Fibroblast of lung (primary cell): ENCODE measurements at regions not wholly inside any gene's neighbourhood (a gene's known extent, or its start where the extent isn't known, plus 50 kb on each side); places are given as distances from the start of the nearest gene placed in this dataset.
A peak's percentile ranks its signal among the peaks of the same experiment; 100 is the strongest.

Experiments
- DNase-seq, 2 donors: peaks; one replicate each; pipeline versions ENCODE4 v3.0.0 to v3.0.0-alpha.2; 2010; ENCODE audit warnings: low read depth in 2 of 2
- H2AFZ ChIP-seq: 2 replicates; pipeline ENCODE4 v1.5.1; 2012; ENCODE audit warnings: low read length, control low read depth, inconsistent platforms
- H3K27ac ChIP-seq: 2 replicates; pipeline ENCODE4 v1.5.1; 2011; ENCODE audit warnings: low read length, control low read depth; ENCODE audit not compliant: insufficient read depth
- H3K27me3 ChIP-seq: 2 replicates; pipeline ENCODE4 v1.5.1; 2011; ENCODE audit warnings: mild to moderate bottlenecking, low read length; ENCODE audit not compliant: control insufficient read depth, insufficient read depth
- H3K36me3 ChIP-seq: 2 replicates; pipeline ENCODE4 v1.5.1; 2011; ENCODE audit warnings: low read length; ENCODE audit not compliant: control insufficient read depth, insufficient read depth
- H3K4me1 ChIP-seq: 2 replicates; pipeline ENCODE4 v1.5.1; 2011; ENCODE audit warnings: low read length; ENCODE audit not compliant: control insufficient read depth, insufficient read depth; ENCODE audit errors: extremely low read depth
- H3K4me2 ChIP-seq: 2 replicates; pipeline ENCODE4 v1.5.1; 2011; ENCODE audit warnings: low read length, control low read depth; ENCODE audit not compliant: insufficient read depth; ENCODE audit errors: extremely low read depth
- H3K4me3 ChIP-seq, 4 experiments: fragments of 200-600 bp in 1 of 4; sonication (generic) in 1 of 4; replicated peaks in 1 of 4; 2 replicates each; pipeline ENCODE4 v1.5.1; 2011 to 2016; ENCODE audit warnings: low read length in 4 of 4, low read depth in 3 of 4, mild to moderate bottlenecking in 3 of 4, control low read depth in 2 of 4, inconsistent platforms in 1 of 4, mixed read lengths in 1 of 4; ENCODE audit not compliant: insufficient read depth in 1 of 4; ENCODE audit errors: control extremely low read depth in 1 of 4
- H3K79me2 ChIP-seq: 2 replicates; pipeline ENCODE4 v1.5.1; 2012; ENCODE audit warnings: mild to moderate bottlenecking, low read length, inconsistent platforms; ENCODE audit not compliant: control insufficient read depth, insufficient read depth
- H3K9ac ChIP-seq: 2 replicates; pipeline ENCODE4 v1.5.1; 2011; ENCODE audit warnings: mild to moderate bottlenecking, low read length, control low read depth; ENCODE audit not compliant: insufficient read depth
- H3K9me3 ChIP-seq: 2 replicates; pipeline ENCODE4 v1.5.1; 2012; ENCODE audit warnings: low read depth, low read length; ENCODE audit not compliant: control insufficient read depth, insufficient read depth
- H4K20me1 ChIP-seq: 2 replicates; pipeline ENCODE4 v1.5.1; 2011; ENCODE audit warnings: low read length; ENCODE audit not compliant: control insufficient read depth, insufficient read depth; ENCODE audit errors: extremely low read depth
- CTCF ChIP-seq, 2 donors: IDR thresholded peaks in 1 of 2; conservative IDR thresholded peaks in 1 of 2; 1 replicate in 1 of 2; 2 replicates in 1 of 2; pipeline ENCODE4 v1.5.1; 2011 to 2012; ENCODE audit warnings: low read length in 2 of 2, control low read depth in 1 of 2, inconsistent platforms in 1 of 2, low read depth in 1 of 2, mild to moderate bottlenecking in 1 of 2
- EZH2 ChIP-seq: IDR thresholded peaks from 2 replicates; pipeline ENCODE4 v1.5.1; 2012; ENCODE audit warnings: low read length, control low read depth, mild to moderate bottlenecking; ENCODE audit errors: missing control alignments

DNA sequence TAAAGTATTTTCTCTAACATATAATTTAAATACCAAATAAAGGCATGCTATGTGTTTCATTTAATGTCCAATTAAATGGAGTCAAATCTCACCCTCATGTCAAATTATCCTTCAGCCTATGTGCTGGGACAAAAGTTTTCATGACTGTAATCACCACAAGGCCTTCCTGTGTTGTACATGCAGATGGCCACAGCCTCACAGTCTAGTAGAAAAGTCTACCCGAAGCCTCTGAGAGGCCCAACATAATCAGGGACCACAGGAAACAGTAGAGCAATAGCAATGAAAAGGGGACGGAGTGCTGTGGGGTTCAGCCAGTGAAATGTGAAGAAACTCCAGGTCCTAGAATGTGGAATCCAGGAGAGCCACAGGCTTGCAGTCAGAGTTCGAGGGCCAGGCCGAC lies 140.2 kb upstream of the KLF6 start:
- TF ChIP-seq CTCF (conservative IDR thresholded peaks at IDR 0.05 in 1 of 2, IDR thresholded peaks at IDR 0.05 in 1 of 2; ENCODE audit: low read depth in 1 of 2, low read length in 2 of 2) (no peak), EZH2 (no peak)
- no peaks in the 10 kb centered on the region for H3K79me2 ChIP-seq
- H3K27ac ChIP-seq: no peak overlapping the region
- H3K4me1 ChIP-seq: no peaks in the 10 kb centered on the region
- no peak for DNase-seq
- no peaks in the 10 kb centered on the region for H3K27me3 ChIP-seq
- no peaks in the 10 kb centered on the region for H3K9me3 ChIP-seq
- no peak overlapping the region for H3K4me3 ChIP-seq
- H3K4me2 ChIP-seq: no peak overlapping the region
- H3K36me3 ChIP-seq: no peaks in the 10 kb centered on the region
- H4K20me1 ChIP-seq: no peaks in the 10 kb centered on the region
- H3K9ac ChIP-seq: no peak overlapping the region
- H2AFZ ChIP-seq: no peak overlapping the region

GRCh38 chr10:3924344-3924743 lies 139.3 kb upstream of the KLF6 start:
- DNase-seq: peak; percentile 88 to 93
- Histone ChIP-seq H3K9ac (no peak overlapping the region), H3K4me2 (no peak overlapping the region), H3K4me3 (no peak overlapping the region), H3K4me1 (no peaks in the 10 kb centered on the region), H3K36me3 (no peaks in the 10 kb centered on the region), H3K27ac (peak overlapping the region; percentile 43), H3K9me3 (no peaks in the 10 kb centered on the region), H3K79me2 (no peaks in the 10 kb centered on the region), H3K27me3 (no peaks in the 10 kb centered on the region), H4K20me1 (no peaks in the 10 kb centered on the region), H2AFZ (no peak overlapping the region)
- TF ChIP-seq EZH2 (no peak), CTCF (conservative IDR thresholded peaks at IDR 0.05 in 1 of 2, IDR thresholded peaks at IDR 0.05 in 1 of 2; ENCODE audit: low read depth in 1 of 2, low read length in 2 of 2) (no peak)

DNA sequence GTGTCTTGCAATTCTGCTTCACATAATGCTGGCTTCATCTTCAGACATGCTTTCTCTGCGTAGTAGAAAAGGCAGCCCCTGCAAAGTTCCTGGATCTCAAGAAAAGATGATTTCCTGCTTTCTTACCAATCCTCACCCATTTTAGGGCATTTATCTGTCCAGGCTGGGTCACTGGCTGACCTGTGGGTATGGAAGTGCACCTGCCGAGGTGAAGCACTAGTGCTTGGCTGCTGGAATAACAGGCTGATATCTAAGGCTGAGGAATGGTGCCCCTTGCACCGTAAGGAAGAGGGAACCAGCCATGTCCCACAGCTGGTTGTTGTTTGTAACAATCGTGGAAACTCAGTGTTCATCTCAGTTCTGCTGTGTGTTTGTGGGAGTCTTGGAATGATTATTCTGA lies 138.0 kb upstream of the KLF6 start:
- no peak for DNase-seq
- Histone ChIP-seq H3K9ac (no peak overlapping the region), H4K20me1 (no peaks in the 10 kb centered on the region), H3K4me2 (no peak overlapping the region), H3K9me3 (no peaks in the 10 kb centered on the region), H3K79me2 (no peaks in the 10 kb centered on the region), H3K36me3 (no peaks in the 10 kb centered on the region), H3K4me1 (no peaks in the 10 kb centered on the region), H2AFZ (no peak overlapping the region), H3K27ac (no peak overlapping the region), H3K4me3 (no peak overlapping the region), H3K27me3 (no peaks in the 10 kb centered on the region)
- TF ChIP-seq EZH2 (no peak), CTCF (conservative IDR thresholded peaks at IDR 0.05 in 1 of 2, IDR thresholded peaks at IDR 0.05 in 1 of 2; ENCODE audit: low read depth in 1 of 2, low read length in 2 of 2) (no peak)
